ENCODE measurements at regions not wholly inside any gene's neighbourhood (a gene's known extent, or its start where the extent isn't known, plus 50 kb on each side); places are given as distances from the start of the nearest gene placed in this dataset.

DNA sequence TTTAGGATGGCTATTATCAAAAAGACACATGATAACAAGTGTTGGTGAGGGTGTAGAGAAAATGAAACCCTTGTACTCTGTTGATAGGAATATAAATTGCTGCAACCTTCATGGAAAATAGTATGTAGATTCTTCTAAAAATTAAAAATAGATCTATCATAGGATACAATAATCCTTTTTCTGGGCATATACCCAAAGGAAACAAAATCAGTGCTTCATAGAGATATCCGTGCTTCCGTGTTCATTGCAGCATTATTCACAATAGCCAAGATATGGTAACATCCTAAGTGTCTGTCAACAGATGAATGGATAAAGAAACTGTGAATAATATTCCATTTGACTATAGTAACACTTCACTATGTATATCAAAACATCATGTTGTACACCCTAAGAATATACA lies 106.7 kb downstream of the MIS18A start:
- TF ChIP-seq, protein P1, sequence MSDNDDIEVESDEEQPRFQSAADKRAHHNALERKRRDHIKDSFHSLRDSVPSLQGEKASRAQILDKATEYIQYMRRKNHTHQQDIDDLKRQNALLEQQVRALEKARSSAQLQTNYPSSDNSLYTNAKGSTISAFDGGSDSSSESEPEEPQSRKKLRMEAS (IDR thresholded peaks at IDR 0.05; ENCODE audit: low read depth, low read length), result no peak
- TF ChIP-seq MYC (IDR thresholded peaks at IDR 0.05; ENCODE audit: low read depth, low read length) (no peak), POLR2A (IDR thresholded peaks at IDR 0.05; ENCODE audit: extremely low read depth, insufficient read length) (no peak)
- TF ChIP-seq, protein P2, sequence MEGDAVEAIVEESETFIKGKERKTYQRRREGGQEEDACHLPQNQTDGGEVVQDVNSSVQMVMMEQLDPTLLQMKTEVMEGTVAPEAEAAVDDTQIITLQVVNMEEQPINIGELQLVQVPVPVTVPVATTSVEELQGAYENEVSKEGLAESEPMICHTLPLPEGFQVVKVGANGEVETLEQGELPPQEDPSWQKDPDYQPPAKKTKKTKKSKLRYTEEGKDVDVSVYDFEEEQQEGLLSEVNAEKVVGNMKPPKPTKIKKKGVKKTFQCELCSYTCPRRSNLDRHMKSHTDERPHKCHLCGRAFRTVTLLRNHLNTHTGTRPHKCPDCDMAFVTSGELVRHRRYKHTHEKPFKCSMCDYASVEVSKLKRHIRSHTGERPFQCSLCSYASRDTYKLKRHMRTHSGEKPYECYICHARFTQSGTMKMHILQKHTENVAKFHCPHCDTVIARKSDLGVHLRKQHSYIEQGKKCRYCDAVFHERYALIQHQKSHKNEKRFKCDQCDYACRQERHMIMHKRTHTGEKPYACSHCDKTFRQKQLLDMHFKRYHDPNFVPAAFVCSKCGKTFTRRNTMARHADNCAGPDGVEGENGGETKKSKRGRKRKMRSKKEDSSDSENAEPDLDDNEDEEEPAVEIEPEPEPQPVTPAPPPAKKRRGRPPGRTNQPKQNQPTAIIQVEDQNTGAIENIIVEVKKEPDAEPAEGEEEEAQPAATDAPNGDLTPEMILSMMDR (IDR thresholded peaks at IDR 0.05; ENCODE audit: low read depth, low read length), result no peak

DNA sequence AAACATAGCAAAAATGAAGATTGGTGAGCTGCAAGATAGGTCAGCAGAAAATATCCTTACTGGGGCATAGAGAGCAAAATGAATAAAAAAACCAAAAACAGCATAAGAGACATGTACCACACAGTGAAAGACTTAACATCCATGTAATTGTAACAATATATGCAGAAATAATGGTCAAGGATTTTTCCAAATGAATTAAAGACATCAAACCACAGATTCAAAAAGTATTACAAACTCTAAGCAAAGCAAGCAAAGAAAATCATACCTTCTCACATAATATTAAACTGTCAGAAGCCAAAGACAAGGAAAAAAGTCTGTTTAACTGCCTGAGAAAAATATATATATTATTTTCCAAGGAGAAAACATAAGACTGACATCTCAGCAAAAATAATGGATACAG lies 111.3 kb downstream of the MIS18A start:
- H3K4me3 ChIP-seq (ENCODE audit: low read depth, low read length), result no peak overlapping the region
- no peak for TF ChIP-seq MYC (IDR thresholded peaks at IDR 0.05; ENCODE audit: low read depth, low read length)
- TF ChIP-seq, protein P1 (IDR thresholded peaks at IDR 0.05; ENCODE audit: low read depth, low read length), result no peak
- TF ChIP-seq, protein P2 (IDR thresholded peaks at IDR 0.05; ENCODE audit: low read depth, low read length), result no peak
- no peak for TF ChIP-seq POLR2A (IDR thresholded peaks at IDR 0.05; ENCODE audit: extremely low read depth, insufficient read length)
- DNase-seq (ENCODE audit: low read depth), result no peak

More for the DNA sequence above, 106.7 kb downstream of the MIS18A start:
- no peak for DNase-seq (ENCODE audit: low read depth)
- H3K4me3 ChIP-seq (ENCODE audit: low read depth, low read length), result no peak overlapping the region

DNA sequence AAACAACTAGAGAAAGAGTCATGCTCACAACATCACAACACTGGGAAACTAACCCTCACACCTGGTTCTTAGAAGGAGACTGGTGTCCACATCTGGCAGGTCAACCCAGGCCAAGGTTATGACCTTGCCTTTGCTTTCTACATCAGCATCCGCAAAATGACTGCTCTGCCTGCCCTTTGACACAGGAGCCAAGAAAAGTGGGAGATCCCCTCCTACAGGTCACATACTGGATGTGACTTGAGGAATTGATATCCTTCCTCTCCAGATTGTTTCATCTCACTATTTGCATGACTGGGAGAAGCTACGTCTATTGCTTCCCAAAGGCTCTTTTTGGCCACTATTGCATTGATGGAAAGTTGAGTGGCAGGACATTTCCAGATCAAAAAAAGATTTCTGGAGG lies 115.5 kb downstream of the MIS18A start:
- DNase-seq (ENCODE audit: low read depth), result no peak
- TF ChIP-seq, protein P2 (IDR thresholded peaks at IDR 0.05; ENCODE audit: low read depth, low read length), result no peak
- no peak for TF ChIP-seq POLR2A (IDR thresholded peaks at IDR 0.05; ENCODE audit: extremely low read depth, insufficient read length)
- TF ChIP-seq, protein P1 (IDR thresholded peaks at IDR 0.05; ENCODE audit: low read depth, low read length), result no peak
- no peak for TF ChIP-seq MYC (IDR thresholded peaks at IDR 0.05; ENCODE audit: low read depth, low read length)
- no peak overlapping the region for H3K4me3 ChIP-seq (ENCODE audit: low read depth, low read length)

DNA sequence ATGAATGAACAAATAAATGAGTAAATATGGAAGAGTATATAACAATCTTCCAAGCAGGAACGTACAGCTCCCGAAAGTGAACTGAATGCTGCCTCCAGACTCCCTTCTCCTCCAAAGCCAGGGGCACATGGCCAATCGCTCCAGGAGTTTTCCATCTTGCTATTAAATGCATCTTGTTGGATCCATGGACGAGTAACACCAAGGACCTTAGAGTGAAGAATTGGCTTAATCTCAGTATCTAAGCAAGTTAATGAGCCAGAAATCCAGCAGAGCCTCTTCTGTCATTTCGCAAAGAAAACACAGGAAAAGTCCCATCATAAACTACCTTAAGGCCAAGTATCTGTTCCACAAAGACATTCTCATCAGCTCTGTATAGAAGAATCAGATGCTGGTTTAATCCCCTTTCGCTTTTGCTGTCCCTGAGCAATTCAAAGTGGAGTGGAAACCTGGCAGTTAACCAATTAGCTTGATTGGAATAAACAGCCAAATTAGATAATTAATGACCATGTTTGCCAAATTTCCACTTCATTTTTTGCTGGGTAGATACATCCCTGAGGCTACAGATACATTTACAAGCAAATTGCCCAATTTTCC lies 116.0 kb downstream of the MIS18A start:
- DNase-seq (ENCODE audit: low read depth), result no peak
- H3K4me3 ChIP-seq (ENCODE audit: low read depth, low read length), result no peak overlapping the region
- TF ChIP-seq, protein P2 (IDR thresholded peaks at IDR 0.05; ENCODE audit: low read depth, low read length), result no peak
- TF ChIP-seq, protein P1 (IDR thresholded peaks at IDR 0.05; ENCODE audit: low read depth, low read length), result no peak
- no peak for TF ChIP-seq POLR2A (IDR thresholded peaks at IDR 0.05; ENCODE audit: extremely low read depth, insufficient read length)
- no peak for TF ChIP-seq MYC (IDR thresholded peaks at IDR 0.05; ENCODE audit: low read depth, low read length)

DNA sequence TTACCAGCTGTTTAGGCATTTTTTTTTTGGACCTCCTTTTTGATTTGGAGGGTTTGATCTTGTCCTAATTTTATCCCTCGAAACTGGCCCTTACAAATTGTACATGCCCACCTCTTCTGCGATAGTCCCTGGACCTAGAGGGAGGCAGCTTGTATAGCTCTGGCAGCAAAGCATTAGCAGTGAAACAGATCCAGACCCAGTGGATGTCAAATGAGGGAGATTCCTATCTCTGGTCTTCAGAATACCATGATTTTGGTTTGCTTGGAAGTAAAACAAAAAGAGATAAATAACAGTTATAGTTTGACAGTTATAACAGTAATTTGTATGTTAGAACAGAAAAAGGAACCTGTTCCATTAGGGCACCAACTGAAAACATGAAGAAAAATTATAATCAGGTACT lies 123.6 kb downstream of the MIS18A start:
- DNase-seq (ENCODE audit: low read depth), result no peak
- H3K4me3 ChIP-seq (ENCODE audit: low read depth, low read length), result no peak overlapping the region
- TF ChIP-seq POLR2A (IDR thresholded peaks at IDR 0.05; ENCODE audit: extremely low read depth, insufficient read length), result no peak
- TF ChIP-seq, protein P2 (IDR thresholded peaks at IDR 0.05; ENCODE audit: low read depth, low read length), result no peak
- TF ChIP-seq, protein P1 (IDR thresholded peaks at IDR 0.05; ENCODE audit: low read depth, low read length), result no peak
- TF ChIP-seq MYC (IDR thresholded peaks at IDR 0.05; ENCODE audit: low read depth, low read length), result no peak
